ENCODE measurements at regions not wholly inside any gene's neighbourhood (a gene's known extent, or its start where the extent isn't known, plus 50 kb on each side); places are given as distances from the start of the nearest gene placed in this dataset.

DNA sequence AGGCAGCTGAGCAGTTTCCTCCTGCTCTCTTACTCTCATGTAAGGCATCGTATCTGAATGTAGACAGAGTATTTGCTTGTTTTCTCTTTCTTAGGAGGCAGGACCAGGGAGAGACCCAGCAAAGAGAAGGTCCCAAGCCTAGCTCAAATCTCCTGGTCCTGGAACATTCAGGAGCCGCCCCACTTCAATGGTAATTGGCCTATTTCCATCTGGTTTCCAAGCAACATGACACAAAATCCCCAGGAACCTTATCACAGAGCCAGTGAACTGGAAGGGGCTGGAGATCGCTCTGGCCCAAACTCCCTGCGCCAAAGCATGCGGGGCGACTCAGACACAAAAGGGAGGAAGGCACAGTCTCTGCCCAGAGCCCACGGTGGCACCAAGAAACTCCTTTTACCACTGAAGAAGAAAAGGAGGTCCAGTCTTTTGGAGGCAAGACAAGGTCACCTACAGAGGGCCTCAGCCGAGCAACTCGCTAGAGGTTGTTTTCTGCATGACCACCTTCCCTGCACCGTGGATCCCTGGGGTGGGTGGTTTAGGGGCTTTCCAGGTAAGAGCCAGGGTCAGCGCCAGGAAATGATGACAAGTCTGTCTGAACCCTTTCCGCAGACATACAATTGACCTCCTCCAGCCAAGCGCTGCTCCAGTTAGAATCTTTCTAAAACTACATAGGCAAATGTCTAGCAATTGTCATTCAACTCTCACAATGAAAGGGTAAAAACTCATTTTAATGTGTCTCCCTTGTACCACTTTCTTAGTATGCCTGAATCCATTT, 394.7 kb downstream of the SOX9 start:
- Histone ChIP-seq H3K27me3 (ENCODE audit: control insufficient read depth in 4 of 4, insufficient read depth in 4 of 4, low read length in 3 of 4) (peaks cover 0 to 3% (median 0%) of the 10 kb centered on the region in 4 donors), H3K9me3 (ENCODE audit: control insufficient read depth in 4 of 4, low read length in 3 of 4) (no peaks in the 10 kb centered on the region), H3K36me3 (ENCODE audit: control insufficient read depth in 4 of 4, insufficient read depth in 3 of 4, low read depth in 1 of 4, low read length in 3 of 4) (no peaks in the 10 kb centered on the region), H3K4me1 (ENCODE audit: control insufficient read depth in 4 of 4, insufficient read depth in 4 of 4, low read length in 3 of 4) (no peaks in the 10 kb centered on the region), H3K4me3 (ENCODE audit: low read depth in 1 of 3, low read length in 3 of 3) (no peak overlapping the region), H3K9ac (ENCODE audit: low read depth in 1 of 2, low read length in 2 of 2) (no peak overlapping the region), H3K27ac (ENCODE audit: low read depth in 1 of 2, low read length in 2 of 2) (no peak overlapping the region)
- TF ChIP-seq FOXA2 (IDR thresholded peaks at IDR 0.05) (no peak), CTCF (IDR thresholded peaks at IDR 0.05; ENCODE audit: low read depth, low read length, missing input control) (no peak), RXRA (IDR thresholded peaks at IDR 0.05) (no peak), HNF4A (conservative IDR thresholded peaks at IDR 0.05) (no peak), JUND (IDR thresholded peaks at IDR 0.05) (no peak), NR2F2 (IDR thresholded peaks at IDR 0.05) (no peak), EGR1 (IDR thresholded peaks at IDR 0.05; ENCODE audit: low read depth in 2 of 2) (no peak), HNF4G (IDR thresholded peaks at IDR 0.05) (no peak), GABPA (IDR thresholded peaks at IDR 0.05 in 1 of 2, conservative IDR thresholded peaks at IDR 0.05 in 1 of 2) (no peak), RAD21 (IDR thresholded peaks at IDR 0.05) (no peak)
- TF ChIP-seq, protein P1, sequence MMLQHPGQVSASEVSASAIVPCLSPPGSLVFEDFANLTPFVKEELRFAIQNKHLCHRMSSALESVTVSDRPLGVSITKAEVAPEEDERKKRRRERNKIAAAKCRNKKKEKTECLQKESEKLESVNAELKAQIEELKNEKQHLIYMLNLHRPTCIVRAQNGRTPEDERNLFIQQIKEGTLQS (IDR thresholded peaks at IDR 0.05), result no peak
- DNase-seq (ENCODE audit: low spot score), result no peak
- WGBS, result 81% methylated on average over 13 of the region's 13 CpGs

DNA sequence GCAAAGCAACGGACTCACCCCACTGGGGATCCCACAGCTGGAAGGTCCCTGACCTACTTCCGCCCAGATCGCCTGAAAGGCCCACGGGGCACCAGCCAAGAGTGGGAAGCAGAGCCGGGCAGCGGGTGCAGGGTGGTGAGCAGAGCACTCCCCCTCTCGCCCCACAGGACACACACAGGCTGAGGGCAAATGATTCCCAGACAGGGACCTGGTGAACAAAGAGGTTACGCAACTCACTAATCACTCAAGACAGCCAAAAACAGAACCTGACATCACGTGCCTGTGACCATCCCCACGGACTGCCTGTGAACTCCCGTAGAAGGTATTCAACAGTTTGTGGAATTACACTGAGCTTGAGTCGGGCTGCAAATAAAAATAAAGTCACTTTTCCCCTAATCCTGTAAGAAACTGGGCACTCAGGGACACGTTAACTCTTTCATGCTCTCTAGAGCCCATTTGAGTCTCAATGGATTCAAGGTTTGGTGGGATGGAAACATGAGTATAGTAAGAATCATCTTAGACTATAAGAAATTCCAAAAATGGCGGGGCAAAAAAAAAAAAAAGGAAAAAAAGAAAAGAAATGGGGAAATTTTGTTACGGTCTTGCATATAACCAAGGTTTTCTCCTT, 396.1 kb downstream of the SOX9 start:
- Histone ChIP-seq H3K4me3 (ENCODE audit: low read depth in 1 of 3, low read length in 3 of 3) (no peak overlapping the region), H3K27me3 (ENCODE audit: control insufficient read depth in 4 of 4, insufficient read depth in 4 of 4, low read length in 3 of 4) (peaks cover 0 to 3% (median 0%) of the 10 kb centered on the region in 4 donors), H3K9ac (ENCODE audit: low read depth in 1 of 2, low read length in 2 of 2) (no peak overlapping the region), H3K36me3 (ENCODE audit: control insufficient read depth in 4 of 4, insufficient read depth in 3 of 4, low read depth in 1 of 4, low read length in 3 of 4) (no peaks in the 10 kb centered on the region), H3K9me3 (ENCODE audit: control insufficient read depth in 4 of 4, low read length in 3 of 4) (no peaks in the 10 kb centered on the region), H3K27ac (ENCODE audit: low read depth in 1 of 2, low read length in 2 of 2) (no peak overlapping the region), H3K4me1 (ENCODE audit: control insufficient read depth in 4 of 4, insufficient read depth in 4 of 4, low read length in 3 of 4) (no peaks in the 10 kb centered on the region)
- WGBS, result 40% methylated on average over 15 of the region's 15 CpGs
- DNase-seq (ENCODE audit: low spot score), result no peak
- TF ChIP-seq MAX (IDR thresholded peaks at IDR 0.05), result no peak
- TF ChIP-seq YY1 (IDR thresholded peaks at IDR 0.05), result no peak
- no peak for TF ChIP-seq TAF1 (conservative IDR thresholded peaks at IDR 0.05)
- no peak for TF ChIP-seq CTCF (IDR thresholded peaks at IDR 0.05; ENCODE audit: low read depth, low read length, missing input control)
- TF ChIP-seq FOXA1 (IDR thresholded peaks at IDR 0.05), result no peak
- TF ChIP-seq EGR1 (IDR thresholded peaks at IDR 0.05; ENCODE audit: low read depth in 2 of 2), result no peak
- no peak for TF ChIP-seq RXRA (IDR thresholded peaks at IDR 0.05)
- TF ChIP-seq HNF4G (IDR thresholded peaks at IDR 0.05), result no peak
- no peak for TF ChIP-seq JUND (IDR thresholded peaks at IDR 0.05)
- no peak for TF ChIP-seq REST (IDR thresholded peaks at IDR 0.05)
- TF ChIP-seq RAD21 (IDR thresholded peaks at IDR 0.05), result no peak
- TF ChIP-seq SP1 (IDR thresholded peaks at IDR 0.05), result no peak
- no peak for TF ChIP-seq GABPA (IDR thresholded peaks at IDR 0.05 in 1 of 2, conservative IDR thresholded peaks at IDR 0.05 in 1 of 2)

All from liver (tissue), 8 donors.